Esophagus squamous epithelium (tissue), 4 donors: ENCODE measurements at regions not wholly inside any gene's neighbourhood (a gene's known extent, or its start where the extent isn't known, plus 50 kb on each side); places are given as distances from the start of the nearest gene placed in this dataset.

Source experiments
- CTCF ChIP-seq, 6 experiments: fragments of 450-650 bp in 4 of 6; fragments of 200-600 bp in 2 of 6; sonication (generic) in 2 of 6; IDR thresholded peaks; one replicate each; pipeline ENCODE4 v1.5.1; 2016 to 2019; ENCODE audit warnings: antibody characterized with exemption in 6 of 6, mild to moderate bottlenecking in 4 of 6, moderate library complexity in 4 of 6
- POLR2A ChIP-seq, 4 donors: fragments of 450-650 bp; IDR thresholded peaks; one replicate each; pipeline ENCODE4 v1.6.1; 2017; ENCODE audit warnings: antibody characterized with exemption in 4 of 4, mild to moderate bottlenecking in 4 of 4, moderate library complexity in 3 of 4

GRCh38 chr18:79598633-79599175 is 80.9 kb upstream of the CTDP1 start:
- no peak for TF ChIP-seq CTCF (IDR thresholded peaks at IDR 0.05)
- no peak for TF ChIP-seq POLR2A (IDR thresholded peaks at IDR 0.05)
